ENCODE measurements at regions not wholly inside any gene's neighbourhood (a gene's known extent, or its start where the extent isn't known, plus 50 kb on each side); places are given as distances from the start of the nearest gene placed in this dataset.

GRCh38 chr7:133165529-133165928, 83.6 kb upstream of the CHCHD3 start:
- no peak for TF ChIP-seq EP300 (IDR thresholded peaks at IDR 0.05; ENCODE audit: borderline replicate concordance)
- no peak for TF ChIP-seq ZBTB7A (IDR thresholded peaks at IDR 0.05; ENCODE audit: low read depth)
- no peak for TF ChIP-seq TCF12 (IDR thresholded peaks at IDR 0.05; ENCODE audit: low read depth)
- TF ChIP-seq MAX (IDR thresholded peaks at IDR 0.05) = no peak
- no peak for TF ChIP-seq USF1 (IDR thresholded peaks at IDR 0.05)

GRCh38 chr7:133167300-133167699, 85.4 kb upstream of the CHCHD3 start:
- TF ChIP-seq TEAD4 (IDR thresholded peaks at IDR 0.05) (no peak), MAX (IDR thresholded peaks at IDR 0.05) (no peak), TCF12 (IDR thresholded peaks at IDR 0.05; ENCODE audit: low read depth) (no peak), TAF1 (IDR thresholded peaks at IDR 0.05; ENCODE audit: low read depth) (no peak), EGR1 (IDR thresholded peaks at IDR 0.05) (no peak), REST (IDR thresholded peaks at IDR 0.05; ENCODE audit: low read depth) (no peak), CREB1 (IDR thresholded peaks at IDR 0.05; ENCODE audit: low read depth) (no peak), CEBPB (IDR thresholded peaks at IDR 0.05) (no peak)

GRCh38 chr7:133169167-133169822, 83.6 kb upstream of the EXOC4 start:
- TF ChIP-seq TEAD4 (IDR thresholded peaks at IDR 0.05) = 0 out of 2 replicates have a peak, but pooled peaks have one; percentile 27

GRCh38 chr7:133180717-133181116, 72.2 kb upstream of the EXOC4 start:
- no peak for TF ChIP-seq CREB1 (IDR thresholded peaks at IDR 0.05; ENCODE audit: low read depth)
- TF ChIP-seq YY1 (IDR thresholded peaks at IDR 0.05; ENCODE audit: low read depth) = no peak
- no peak for TF ChIP-seq EP300 (IDR thresholded peaks at IDR 0.05; ENCODE audit: borderline replicate concordance)
- no peak for TF ChIP-seq REST (IDR thresholded peaks at IDR 0.05; ENCODE audit: low read depth)
- no peak for TF ChIP-seq FOXM1 (IDR thresholded peaks at IDR 0.05; ENCODE audit: borderline replicate concordance, low read depth)
- no peak for TF ChIP-seq TEAD4 (IDR thresholded peaks at IDR 0.05)
- TF ChIP-seq RAD21 (IDR thresholded peaks at IDR 0.05; ENCODE audit: low read depth) = no peak
- TF ChIP-seq TAF1 (IDR thresholded peaks at IDR 0.05; ENCODE audit: low read depth) = no peak
- TF ChIP-seq TCF12 (IDR thresholded peaks at IDR 0.05; ENCODE audit: low read depth) = no peak

GRCh38 chr7:133183042-133183794, 69.7 kb upstream of the EXOC4 start:
- TF ChIP-seq NFIC (IDR thresholded peaks at IDR 0.05) (no peak), TAF1 (IDR thresholded peaks at IDR 0.05; ENCODE audit: low read depth) (no peak), ZBTB7A (IDR thresholded peaks at IDR 0.05; ENCODE audit: low read depth) (no peak), RAD21 (IDR thresholded peaks at IDR 0.05; ENCODE audit: low read depth) (no peak), EGR1 (IDR thresholded peaks at IDR 0.05) (no peak), TEAD4 (IDR thresholded peaks at IDR 0.05) (no peak), TCF12 (IDR thresholded peaks at IDR 0.05; ENCODE audit: low read depth) (no peak), EP300 (IDR thresholded peaks at IDR 0.05; ENCODE audit: borderline replicate concordance) (no peak), FOXM1 (IDR thresholded peaks at IDR 0.05; ENCODE audit: borderline replicate concordance, low read depth) (no peak), REST (IDR thresholded peaks at IDR 0.05; ENCODE audit: low read depth) (no peak), YY1 (IDR thresholded peaks at IDR 0.05; ENCODE audit: low read depth) (no peak), USF1 (IDR thresholded peaks at IDR 0.05) (no peak), CREB1 (IDR thresholded peaks at IDR 0.05; ENCODE audit: low read depth) (no peak), CEBPB (IDR thresholded peaks at IDR 0.05) (no peak)

Data from Ishikawa (cell line).